DMS114 treated with DMSO at 0.1 percent for 48 hours (cell line): ENCODE measurements at regions not wholly inside any gene's neighbourhood (a gene's known extent, or its start where the extent isn't known, plus 50 kb on each side); places are given as distances from the start of the nearest gene placed in this dataset.

ENCODE experiments used
- DNase-seq: peaks from one replicate; lab custom pipeline; 2025; ENCODE audit not compliant: unreplicated experiment; lab: John Stamatoyannopoulos, UW

- DNase-seq: no peak
Observed at GRCh38 chr3:72569754-72570440, 278.3 kb downstream of the SHQ1 start.

- no peak for DNase-seq
Observed at GRCh38 chr3:72568083-72568482, 280.2 kb downstream of the SHQ1 start.

- no peak for DNase-seq
Observed at GRCh38 chr3:72567474-72567873, 280.8 kb downstream of the SHQ1 start.

GRCh38 chr3:72565593-72565992, 282.7 kb downstream of the SHQ1 start:
- DNase-seq: no peak

GRCh38 chr3:72563690-72564370, 284.4 kb downstream of the SHQ1 start:
- no peak for DNase-seq

GRCh38 chr3:72560846-72561675, 287.2 kb downstream of the SHQ1 start:
- DNase-seq: no peak

GRCh38 chr3:72559385-72559784, 288.9 kb downstream of the SHQ1 start:
- no peak for DNase-seq

GRCh38 chr3:72558001-72558400, 290.2 kb downstream of the SHQ1 start:
- no peak for DNase-seq

- DNase-seq: no peak
Observed at GRCh38 chr3:72555714-72556113, 292.5 kb downstream of the SHQ1 start.

- DNase-seq: no peak
Observed at GRCh38 chr3:72554689-72555088, 293.6 kb downstream of the SHQ1 start.

- DNase-seq: no peak
Observed at GRCh38 chr3:72553298-72553697, 294.9 kb downstream of the SHQ1 start.

- DNase-seq: no peak
Observed at GRCh38 chr3:72550582-72551262, 297.5 kb downstream of the SHQ1 start.

- no peak for DNase-seq
Observed at GRCh38 chr3:72549761-72550581, 298.3 kb downstream of the SHQ1 start.

GRCh38 chr3:72548981-72549380, 299.3 kb downstream of the SHQ1 start:
- DNase-seq: no peak

GRCh38 chr3:72548461-72548860, 299.8 kb downstream of the SHQ1 start:
- no peak for DNase-seq

GRCh38 chr3:72547183-72547582, 301.1 kb downstream of the SHQ1 start:
- DNase-seq: no peak

GRCh38 chr3:72544239-72544638, 304.0 kb downstream of the SHQ1 start:
- no peak for DNase-seq

- no peak for DNase-seq
Observed at GRCh38 chr3:72543246-72543645, 305.0 kb downstream of the SHQ1 start.

- no peak for DNase-seq
Observed at GRCh38 chr3:72542781-72543180, 305.5 kb downstream of the SHQ1 start.

GRCh38 chr3:72539856-72540255, 308.4 kb downstream of the SHQ1 start:
- no peak for DNase-seq
